HepG2 (cell line): ENCODE measurements at regions not wholly inside any gene's neighbourhood (a gene's known extent, or its start where the extent isn't known, plus 50 kb on each side); places are given as distances from the start of the nearest gene placed in this dataset.

Experiments
- ATAC-seq: fragments of 200-7000 bp; cut with Tn5 transposase; 3 replicates; pipeline ENCODE4 v1.9.1; 2020; ENCODE audit warnings: mild to moderate bottlenecking, moderate library complexity
- BruUV-seq: library from RNA; stranded (reverse); fragments of 400-500 nt; replicated peaks from 2 replicates; lab custom pipeline; 2021; lab: Mats Ljungman, UMichigan
- CTCF ChIA-PET: fragments of 300-600 bp; formaldehyde crosslinking; extraction: SDS; loops from one replicate; lab custom pipeline; 2021; ENCODE audit warnings: low total read pairs, inconsistent platforms, low intra/inter-chr PET ratio; lab: Yijun Ruan, JAX
- POLR2A ChIA-PET: fragments of 350-600 bp; sonication (Branson Sonifier 250); formaldehyde crosslinking; loops from one replicate; lab custom pipeline; 2020; ENCODE audit warnings: antibody characterized with exemption, inconsistent platforms; lab: Yijun Ruan, JAX
- DNase-seq: peaks from one replicate; pipeline ENCODE4 v3.0.0-alpha.2; 2015; ENCODE audit warnings: low spot score
- FAIRE-seq: peaks from 3 replicates; lab custom pipeline; 2011; peaks lifted over from hg19 to GRCh38; lab: Jason Lieb, UNC
- H2AFZ ChIP-seq: one replicate; pipeline ENCODE4 v1.6.1; 2011; ENCODE audit warnings: low read length, inconsistent platforms
- H3K27ac ChIP-seq: fragments of 300-600 bp; 3 replicates; pipeline ENCODE4 v1.8.0; 2011; ENCODE audit warnings: mixed run types, mild to moderate bottlenecking, mixed read lengths, low read length, inconsistent platforms; ENCODE audit not compliant: insufficient read depth; ENCODE audit errors: extremely low read length
- H3K27me3 ChIP-seq, 2 experiments: fragments of 200-600 bp in 1 of 2; 2 replicates in 1 of 2; 3 replicates in 1 of 2; pipeline versions ENCODE4 v1.6.0 to v1.8.0; 2011; ENCODE audit warnings: low read length in 2 of 2, mild to moderate bottlenecking in 2 of 2, moderate library complexity in 2 of 2, inconsistent platforms in 1 of 2; ENCODE audit not compliant: insufficient read depth in 2 of 2, control insufficient read depth in 1 of 2
- H3K36me3 ChIP-seq, 2 experiments: fragments of 200-600 bp in 1 of 2; replicated peaks in 1 of 2; 2 replicates in 1 of 2; 3 replicates in 1 of 2; pipeline versions ENCODE4 v1.5.1 to v1.8.0; 2011; ENCODE audit warnings: low read length in 2 of 2, inconsistent platforms in 1 of 2; ENCODE audit not compliant: insufficient read depth in 2 of 2, control insufficient read depth in 1 of 2
- H3K4me1 ChIP-seq: 2 replicates; pipeline ENCODE4 v1.5.1; 2012; ENCODE audit warnings: low read length, inconsistent platforms; ENCODE audit not compliant: insufficient read depth
- H3K4me2 ChIP-seq: 2 replicates; pipeline ENCODE4 v1.6.0; 2011; ENCODE audit warnings: low read depth, low read length, inconsistent platforms
- H3K4me3 ChIP-seq, 3 experiments: fragments of 200-600 bp in 1 of 3; sonication (generic), shearing (Covaris generic) in 1 of 3; replicated peaks in 1 of 3; 2 replicates each; pipeline ENCODE4 v1.5.1; 2011 to 2016; ENCODE audit warnings: low read length in 3 of 3, inconsistent platforms in 2 of 3, low read depth in 2 of 3, mild to moderate bottlenecking in 2 of 3, control low read depth in 1 of 3, mixed read lengths in 1 of 3; ENCODE audit not compliant: insufficient read depth in 1 of 3
- H3K79me2 ChIP-seq: one replicate; pipeline ENCODE4 v1.6.1; 2011; ENCODE audit warnings: low read length, inconsistent platforms; ENCODE audit not compliant: insufficient read depth
- H3K9ac ChIP-seq: 2 replicates; pipeline ENCODE4 v1.6.0; 2011; ENCODE audit warnings: mild to moderate bottlenecking, low read depth, low read length, inconsistent platforms; ENCODE audit not compliant: insufficient read depth
- H3K9me3 ChIP-seq: 2 replicates; pipeline ENCODE4 v1.5.1; 2012; ENCODE audit warnings: mild to moderate bottlenecking, low read length
- H4K20me1 ChIP-seq: 2 replicates; pipeline ENCODE4 v1.6.0; 2011; ENCODE audit warnings: inconsistent platforms, mild to moderate bottlenecking, low read length, moderate library complexity; ENCODE audit not compliant: insufficient read depth
- BRF2 ChIP-seq: sonication (generic); formaldehyde crosslinking; IDR thresholded peaks from 2 replicates; pipeline ENCODE4 v1.8.1; 2022; ENCODE audit warnings: mild to moderate bottlenecking, missing genetic modification reagents
- CEBPG ChIP-seq: IDR thresholded peaks from 2 replicates; pipeline ENCODE4 v1.6.1; 2016
- HCFC1 ChIP-seq: fragments of 150-350 bp; IDR thresholded peaks from 2 replicates; pipeline ENCODE4 v1.6.1; 2014; ENCODE audit warnings: low read depth, low read length
- HNF4A ChIP-seq: sonication (generic); formaldehyde crosslinking; IDR thresholded peaks from 2 replicates; pipeline ENCODE4 v1.4.0; 2020; ENCODE audit warnings: missing genetic modification reagents
- HOXA7 ChIP-seq: sonication (generic); formaldehyde crosslinking; IDR thresholded peaks from 2 replicates; pipeline ENCODE4 v1.8.1; 2022; ENCODE audit warnings: mild to moderate bottlenecking, missing genetic modification reagents, moderate library complexity
- HOXD1 ChIP-seq: sonication (generic); formaldehyde crosslinking; IDR thresholded peaks from 2 replicates; pipeline ENCODE4 v1.5.0; 2020; ENCODE audit warnings: missing genetic modification reagents
- ZBTB21 ChIP-seq: sonication (generic); formaldehyde crosslinking; IDR thresholded peaks from 2 replicates; pipeline ENCODE4 v1.4.0; 2020; ENCODE audit warnings: missing genetic modification reagents
- ZNF605 ChIP-seq: sonication (generic); formaldehyde crosslinking; IDR thresholded peaks from 2 replicates; pipeline ENCODE4 v1.8.0; 2022; ENCODE audit warnings: mild to moderate bottlenecking, missing genetic modification reagents
- ZSCAN25 ChIP-seq: sonication (generic); formaldehyde crosslinking; IDR thresholded peaks from 2 replicates; pipeline ENCODE4 v1.8.0; 2022; ENCODE audit warnings: mild to moderate bottlenecking, missing genetic modification reagents
- WGBS: methylation state at CpG from one replicate; pipeline ENCODE4 v1.1.6; 2017; ENCODE audit warnings: low lambda C conversion rate; 5-methylcytosine and 5-hydroxymethylcytosine counted together
- in situ Hi-C: cut with HindIII; loops from 2 replicates; pipeline ENCODE4 v1.10.0; 2017; ENCODE audit warnings: low pct_unique_long_range_greater_than_20kb; ENCODE audit not compliant: extremely low pct_ligation_motif_present
- intact Hi-C: fragments of 100-400 bp; cut with micrococcal nuclease; formaldehyde crosslinking; loops from one replicate; pipeline ENCODE4 v1.10.0; 2022; ENCODE audit not compliant: unreplicated experiment
- TF ChIP-seq, protein P1 (sequence below), 2 experiments: fragments of 450-650 bp in 1 of 2; sonication (generic) in 1 of 2; formaldehyde crosslinking; IDR thresholded peaks; 2 replicates each; pipeline versions ENCODE4 v1.5.0 to v1.8.0; 2020 to 2022; ENCODE audit warnings: mild to moderate bottlenecking in 1 of 2, missing genetic modification reagents in 1 of 2

DNA sequence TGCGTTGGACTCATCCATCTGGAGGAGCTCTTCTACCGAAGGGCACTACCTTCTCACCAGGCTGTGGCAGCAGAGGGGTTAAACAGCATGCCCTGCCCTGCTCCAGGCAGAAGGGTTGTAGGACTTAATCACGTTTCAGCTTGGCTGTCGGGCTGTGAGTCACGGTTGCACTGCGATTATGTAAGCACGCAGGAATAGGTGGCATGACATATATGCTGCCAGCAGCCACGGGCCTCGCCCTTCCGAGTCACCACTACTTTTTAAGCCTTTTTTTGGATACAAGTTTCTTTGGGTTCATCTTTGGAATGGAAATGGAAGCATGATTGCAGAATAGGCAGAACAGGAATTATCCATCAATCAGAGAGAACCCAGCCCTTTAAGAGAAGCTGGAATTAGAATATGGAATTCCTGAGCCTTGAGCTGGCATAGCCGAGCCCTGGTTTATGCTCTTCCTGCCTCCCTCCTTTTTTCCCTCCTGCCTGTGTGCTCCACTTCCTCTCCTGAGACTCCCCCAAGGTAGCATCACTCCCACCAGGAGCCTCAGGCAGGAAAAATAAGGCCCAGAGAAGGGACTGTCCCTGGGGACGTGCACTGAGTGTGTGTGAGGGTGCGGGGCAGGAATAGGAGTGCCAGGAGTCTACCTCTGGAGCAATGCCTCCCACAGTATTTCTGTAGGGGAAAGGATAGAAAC, 86.8 kb downstream of the SEMA4F start (continued):
- TF ChIP-seq HNF4A (CRISPR knock-in tag), result no peak
- no peak for TF ChIP-seq HOXA7 (CRISPR knock-in tag)
- TF ChIP-seq HCFC1, result no peak
- no peak for TF ChIP-seq ZBTB21 (CRISPR knock-in tag)
- TF ChIP-seq BRF2, result no peak
- TF ChIP-seq HOXD1 (CRISPR knock-in tag), result peak; percentile 85; the same call in 1 of the 2 replicates

DNA sequence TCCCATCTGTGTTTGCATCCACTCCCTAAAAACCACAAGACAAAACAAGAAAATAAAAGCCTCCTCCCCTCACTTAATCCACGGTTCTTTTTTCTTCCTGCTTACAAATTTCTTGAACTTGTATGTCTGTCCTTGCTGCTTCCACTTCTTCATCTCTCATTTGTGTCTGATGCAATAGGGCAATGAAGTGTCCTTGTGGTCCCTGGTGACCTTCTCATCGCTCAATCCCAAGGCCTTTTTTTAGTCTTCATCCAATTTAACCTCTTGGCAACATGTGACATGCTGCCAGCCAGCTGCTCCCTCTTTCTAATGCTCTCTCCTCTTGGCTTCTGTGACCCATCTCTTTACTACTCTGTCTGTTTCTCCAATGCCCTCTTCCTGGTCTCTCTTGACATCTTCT, 87.6 kb downstream of the SEMA4F start:
- Histone ChIP-seq H3K9me3 (peaks cover 10% of the 10 kb centered on the region), H3K36me3 (no peaks in the 10 kb centered on the region), H3K4me2 (peak overlapping the region; percentile 78; the same call in 1 of the 2 replicates), H3K27ac (no peak overlapping the region), H3K79me2 (no peaks in the 10 kb centered on the region), H3K9ac (no peak overlapping the region), H3K4me1 (peaks cover 64% of the 10 kb centered on the region), H4K20me1 (no peaks in the 10 kb centered on the region), H2AFZ (no peak overlapping the region), H3K4me3 (no peak overlapping the region), H3K27me3 (peaks cover 2 to 35% of the 10 kb centered on the region in 2 experiments; a peak in 4 of 5 replicates)
- no peak for DNase-seq
- BruUV-seq, result no TSS peak
- POLR2A ChIA-PET, result interaction anchor here (1.1 to 3.2 kb wide), 3 partner anchors 11 to 99 kb away, joined by 5 to 16 read pairs (median 9); no protein-coding TSS in a partner anchor
- in situ Hi-C loops (no loop called here), intact Hi-C loops (no loop called here)
- TF ChIP-seq ZNF605 (CRISPR knock-in tag), result 0 out of 2 replicates have a peak, but pooled peaks have one; percentile 14
- TF ChIP-seq CEBPG (CRISPR knock-in tag), result peak; percentile 29; the same call in 1 of the 2 replicates
- TF ChIP-seq, protein P1, sequence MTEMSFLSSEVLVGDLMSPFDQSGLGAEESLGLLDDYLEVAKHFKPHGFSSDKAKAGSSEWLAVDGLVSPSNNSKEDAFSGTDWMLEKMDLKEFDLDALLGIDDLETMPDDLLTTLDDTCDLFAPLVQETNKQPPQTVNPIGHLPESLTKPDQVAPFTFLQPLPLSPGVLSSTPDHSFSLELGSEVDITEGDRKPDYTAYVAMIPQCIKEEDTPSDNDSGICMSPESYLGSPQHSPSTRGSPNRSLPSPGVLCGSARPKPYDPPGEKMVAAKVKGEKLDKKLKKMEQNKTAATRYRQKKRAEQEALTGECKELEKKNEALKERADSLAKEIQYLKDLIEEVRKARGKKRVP (CRISPR knock-in tag; IDR thresholded peaks at IDR 0.05), result peak in 1 of 2 experiments; percentile 46; a peak in 1 of 4 replicates
- no peak for TF ChIP-seq ZSCAN25
- CTCF ChIA-PET, result no interaction called here
- WGBS, result 48% methylated on average over 2 of the region's 2 CpGs
- no peak for FAIRE-seq
- ATAC-seq, result no peak
